ENCODE measurements at regions not wholly inside any gene's neighbourhood (a gene's known extent, or its start where the extent isn't known, plus 50 kb on each side); places are given as distances from the start of the nearest gene placed in this dataset.

DNA sequence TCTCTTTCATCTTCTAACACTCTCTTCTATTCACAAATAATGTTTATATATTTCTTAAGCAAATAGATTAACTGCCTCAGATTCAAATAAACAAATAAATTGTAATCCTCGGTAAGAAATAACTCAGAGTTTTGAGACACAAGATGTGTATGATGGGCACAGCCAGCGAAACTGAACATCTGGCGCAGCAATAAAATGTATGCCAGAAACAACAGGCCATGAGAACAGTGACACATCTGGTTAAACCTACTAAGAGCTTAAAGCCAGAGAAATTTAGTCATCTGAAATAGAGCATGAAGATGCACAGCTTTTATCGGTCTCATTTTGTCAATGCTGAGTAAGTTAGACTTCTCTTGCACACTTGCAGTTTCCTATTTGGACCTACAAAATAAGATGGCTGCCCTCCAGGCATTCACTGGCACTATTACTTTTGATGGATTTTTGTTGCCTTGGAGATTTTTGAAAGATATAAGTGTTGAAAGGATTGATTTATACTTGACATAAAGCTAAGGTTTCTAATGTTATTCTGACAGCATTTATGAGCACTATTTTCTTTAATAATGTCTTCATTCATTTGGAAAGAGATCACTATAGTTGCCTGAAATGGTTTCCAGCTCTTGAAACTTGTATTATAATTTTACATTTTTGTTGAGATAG is 1444.0 kb downstream of the PCDH18 start:
- DNase-seq (ENCODE audit: low read depth) = no peak

DNA sequence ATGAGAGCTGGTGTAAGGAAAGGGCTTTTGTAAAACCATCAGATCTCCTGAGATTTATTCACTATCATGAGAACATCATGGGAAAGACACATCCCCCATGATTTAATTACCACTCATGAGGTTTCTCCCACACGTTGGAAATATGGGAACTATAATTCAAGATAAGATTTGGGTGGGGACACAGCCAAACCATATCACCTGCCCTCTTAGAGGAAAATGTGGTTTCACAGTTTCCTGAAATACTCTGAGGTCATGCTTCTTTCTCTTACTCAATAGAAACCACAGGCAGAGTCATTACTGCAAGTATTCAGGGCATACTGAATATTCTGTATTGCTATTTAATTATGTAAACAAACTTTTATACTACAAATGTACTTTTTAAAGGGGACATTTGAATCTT is 1453.3 kb downstream of the PCDH18 start:
- no peak for DNase-seq (ENCODE audit: low read depth)

DNA sequence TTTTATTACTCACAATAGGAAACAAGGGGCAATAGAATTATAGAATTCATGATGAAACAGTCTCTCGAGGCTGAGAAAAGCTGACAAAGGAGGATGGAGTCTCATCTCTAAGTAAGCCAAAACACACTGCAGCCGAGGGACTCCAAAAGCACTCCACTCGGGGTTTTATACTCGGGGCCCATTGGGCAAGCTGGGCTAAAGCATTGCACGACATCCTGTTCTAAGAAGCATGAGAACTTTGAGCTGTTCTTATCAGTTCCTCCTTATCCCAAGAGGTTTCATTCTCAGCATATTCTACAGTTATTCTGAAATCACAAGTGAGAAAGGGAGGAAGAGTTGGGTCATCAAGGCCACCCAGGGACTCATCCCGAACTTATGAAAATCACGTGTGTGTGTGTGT is 1475.5 kb downstream of the PCDH18 start:
- DNase-seq (ENCODE audit: low read depth) = no peak

DNA sequence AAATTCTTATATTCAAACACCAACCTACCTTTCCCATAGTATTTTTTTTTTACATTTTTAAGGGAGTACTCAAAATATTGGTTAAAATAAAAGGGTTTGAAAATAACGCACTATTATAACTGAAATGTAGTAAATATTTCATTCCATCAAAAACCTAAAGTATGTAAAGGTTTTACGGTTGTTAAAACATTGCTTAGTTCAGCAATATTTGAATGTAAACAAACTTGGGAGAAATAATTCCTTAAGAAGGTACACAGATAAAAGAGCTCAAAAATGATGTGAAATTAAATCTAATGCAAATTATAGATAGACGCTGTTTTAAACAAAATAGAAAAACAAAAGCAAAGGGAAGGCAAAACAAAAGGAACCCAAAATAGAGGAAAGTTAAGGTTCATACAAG is 1476.9 kb downstream of the PCDH18 start:
- DNase-seq (ENCODE audit: low read depth) = no peak

DNA sequence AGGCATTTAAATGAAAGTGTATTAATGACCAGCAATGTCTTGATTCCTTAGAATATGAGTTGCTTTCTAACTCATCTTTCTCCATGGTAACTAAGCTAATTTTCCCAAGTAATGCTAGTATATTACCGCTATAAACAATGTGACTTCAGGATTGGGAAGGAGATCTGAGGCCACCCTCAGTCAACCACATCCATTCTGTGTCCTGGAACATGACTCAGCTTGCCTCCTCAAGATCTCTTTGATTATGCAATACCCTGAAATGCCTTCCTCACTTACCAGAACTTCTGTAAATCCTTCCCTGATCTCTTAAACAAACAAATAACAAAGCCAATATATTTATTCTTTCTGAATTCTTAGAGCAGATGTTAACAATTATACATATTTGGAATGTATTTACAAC is 1495.5 kb downstream of the PCDH18 start:
- no peak for DNase-seq (ENCODE audit: low read depth)

DNA sequence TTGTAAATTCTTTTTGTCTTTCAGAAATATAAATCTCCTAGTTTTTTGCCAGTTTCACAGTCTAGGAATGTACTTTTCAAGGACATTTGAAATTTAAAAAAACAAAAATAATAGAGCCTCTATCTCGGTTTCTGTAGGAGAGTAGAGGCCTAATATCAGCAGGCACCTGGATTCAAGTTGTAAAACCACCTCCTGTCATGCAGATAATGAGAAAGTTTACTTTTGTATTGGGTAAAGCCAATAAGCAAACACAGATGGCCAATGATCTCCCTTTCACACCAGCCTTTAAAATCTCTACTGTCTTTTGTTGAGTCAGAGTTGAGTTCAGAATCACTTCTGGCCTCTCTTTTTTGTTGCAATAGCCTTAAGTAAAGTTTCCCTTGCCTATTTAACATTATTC is 1499.9 kb downstream of the PCDH18 start:
- DNase-seq (ENCODE audit: low read depth) = no peak

DNA sequence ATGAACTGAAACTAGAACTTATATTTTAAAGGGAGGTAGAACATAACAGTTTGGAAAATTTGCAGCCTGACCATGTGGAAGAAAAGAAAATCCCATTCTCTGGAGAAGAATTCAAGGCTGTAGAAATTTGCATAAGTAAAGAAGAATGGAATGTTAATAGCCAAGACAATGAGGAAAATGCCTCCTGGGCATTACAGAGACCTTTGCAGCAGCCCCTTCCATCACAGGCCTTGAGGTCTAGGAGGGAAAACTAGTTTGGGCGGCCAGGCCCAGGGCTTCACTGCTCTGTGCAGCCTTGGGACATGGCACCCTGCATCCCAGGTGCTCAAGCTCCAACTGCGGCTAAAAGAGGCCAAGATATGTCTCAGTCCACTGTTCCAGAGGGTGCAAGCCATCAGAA is 1506.8 kb downstream of the PCDH18 start:
- no peak for DNase-seq (ENCODE audit: low read depth)

DNA sequence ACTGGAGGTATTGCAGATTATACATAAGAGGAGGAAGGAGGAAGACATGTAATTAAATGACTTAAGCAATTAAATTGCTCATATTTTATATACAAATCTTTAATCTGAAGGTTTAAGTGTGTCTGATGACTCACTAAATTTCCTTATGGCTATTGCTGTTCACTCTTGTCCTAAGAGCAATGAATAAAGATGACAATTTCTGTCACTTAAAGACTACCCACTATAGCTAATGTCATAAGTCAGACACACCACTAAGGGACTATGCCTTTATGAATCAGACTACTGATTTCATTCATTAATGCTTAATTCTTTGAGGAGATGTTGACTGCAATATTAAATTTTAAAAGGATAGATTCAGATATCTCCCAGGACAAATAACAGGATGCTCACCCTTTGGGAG is 1514.7 kb downstream of the PCDH18 start:
- DNase-seq (ENCODE audit: low read depth) = no peak

DNA sequence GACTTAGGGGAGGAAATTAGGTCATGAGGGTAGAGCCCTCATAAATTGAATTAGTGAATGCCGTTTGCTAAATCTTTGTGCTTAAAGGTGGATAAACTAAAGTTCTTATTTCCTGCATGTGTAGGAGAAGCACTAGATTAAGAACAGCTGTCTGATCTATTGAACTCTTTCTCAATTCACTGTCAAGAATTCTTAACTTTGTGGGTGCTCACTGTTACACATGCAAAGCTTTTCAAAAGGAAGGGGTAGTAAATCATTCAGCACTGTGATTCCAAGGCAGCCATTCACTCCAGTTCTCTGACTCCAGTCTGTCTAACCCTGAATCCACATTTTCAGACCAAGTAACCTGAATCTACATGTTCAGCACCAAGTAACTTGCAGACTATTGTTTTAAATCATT is 1520.1 kb downstream of the PCDH18 start:
- DNase-seq (ENCODE audit: low read depth) = no peak

DNA sequence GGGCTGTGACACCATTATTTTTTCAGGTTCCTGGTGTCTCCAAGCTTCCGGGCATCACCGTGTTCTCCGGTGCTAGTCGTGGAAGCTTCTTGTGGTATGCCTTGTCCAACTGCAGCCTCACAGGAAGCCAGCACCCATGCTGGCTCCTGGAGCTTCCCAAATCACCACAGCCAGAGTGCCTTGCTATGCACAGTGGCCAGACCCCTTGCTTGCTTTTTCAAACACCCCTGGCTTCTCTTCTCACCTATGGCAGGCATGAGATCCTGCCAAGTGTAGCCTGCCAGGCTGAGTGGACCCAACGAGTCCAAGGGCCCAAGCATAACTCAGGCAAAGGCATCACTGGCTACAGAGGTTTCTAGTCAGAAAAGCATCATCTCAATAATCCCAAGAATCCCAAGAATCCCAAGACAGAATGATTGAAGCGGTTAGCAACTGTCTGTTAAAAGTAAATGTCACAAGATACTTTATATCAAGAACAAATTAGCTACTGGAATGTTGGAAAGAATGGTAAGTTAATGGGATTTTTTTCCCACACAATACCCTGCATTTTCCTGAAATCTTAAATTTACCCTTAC is 1522.9 kb downstream of the PCDH18 start:
- no peak for DNase-seq (ENCODE audit: low read depth)

DNA sequence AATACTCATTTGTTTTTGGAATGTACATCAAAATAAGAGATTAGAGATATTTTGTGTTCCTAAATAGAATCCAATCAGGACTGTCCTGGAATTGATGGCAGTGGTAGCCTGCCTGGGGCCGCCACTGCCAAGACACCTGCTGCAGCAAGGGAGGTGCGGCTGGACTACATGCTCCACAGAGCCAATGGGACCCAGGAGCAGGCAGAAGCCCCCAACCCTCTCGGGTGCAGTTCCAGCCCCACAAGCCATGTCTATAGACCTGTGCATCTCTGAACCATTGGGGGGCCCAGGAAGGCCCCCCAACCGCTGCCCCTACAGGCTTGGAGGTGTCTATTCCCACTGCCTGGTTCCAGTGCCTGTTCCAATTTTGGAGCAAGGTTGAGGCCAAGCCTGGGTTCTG is 1524.3 kb downstream of the PCDH18 start:
- DNase-seq (ENCODE audit: low read depth) = no peak

DNA sequence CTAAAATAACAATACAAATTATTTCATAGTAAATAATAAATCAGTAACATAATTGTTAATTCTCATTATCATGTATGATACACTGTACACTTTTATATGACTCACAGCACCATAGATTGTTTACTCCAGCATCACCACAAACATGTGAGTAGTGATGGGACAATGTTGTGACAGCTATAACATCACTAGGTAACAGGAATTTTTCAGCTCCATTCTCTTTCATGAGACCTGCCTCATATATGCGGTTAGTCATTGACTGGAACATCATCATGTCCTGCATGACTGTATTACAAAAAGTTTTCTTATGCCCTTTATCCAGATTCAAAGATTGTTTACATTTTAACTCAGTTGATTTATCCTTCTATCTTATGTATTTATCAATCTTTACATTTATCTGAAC is 1530.0 kb downstream of the PCDH18 start:
- no peak for DNase-seq (ENCODE audit: low read depth)

DNA sequence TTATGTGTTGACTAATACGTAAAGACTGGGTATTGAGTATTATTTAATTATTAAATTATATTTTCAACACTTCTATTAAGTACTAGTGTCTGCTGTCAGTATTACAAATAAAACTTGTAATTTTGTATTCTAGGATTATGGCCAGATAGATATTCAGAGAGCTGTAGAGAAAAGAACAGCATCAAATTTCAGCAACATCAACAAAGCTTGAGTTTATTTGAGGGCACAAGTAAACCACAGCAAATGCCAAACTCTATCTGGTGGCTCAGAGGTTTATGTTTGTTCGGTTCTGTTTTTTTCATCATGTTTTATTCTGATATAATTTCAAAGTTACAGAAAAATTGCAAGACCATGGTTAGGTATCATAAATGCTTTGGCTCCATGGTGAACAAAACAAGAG is 1530.5 kb downstream of the PCDH18 start:
- DNase-seq (ENCODE audit: low read depth) = no peak

DNA sequence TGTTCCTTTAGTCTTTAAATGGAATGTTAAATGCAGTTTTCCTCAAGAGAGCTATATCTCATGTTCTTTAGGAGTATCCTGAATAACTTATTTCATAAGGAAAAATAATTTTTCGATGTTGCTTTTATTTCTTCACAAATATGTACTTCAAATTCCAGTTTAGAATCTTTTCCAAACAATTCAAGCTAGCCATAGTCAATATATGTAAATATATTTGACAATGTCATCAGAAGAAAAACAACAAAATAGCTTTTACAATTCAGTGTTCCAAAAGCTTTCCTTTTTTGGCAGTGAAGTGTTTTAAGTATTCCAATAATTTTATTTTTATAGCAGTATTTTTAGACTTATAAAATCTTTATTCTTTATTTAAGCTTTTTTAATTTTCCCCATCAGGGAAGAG is 1532.0 kb downstream of the PCDH18 start:
- no peak for DNase-seq (ENCODE audit: low read depth)

DNA sequence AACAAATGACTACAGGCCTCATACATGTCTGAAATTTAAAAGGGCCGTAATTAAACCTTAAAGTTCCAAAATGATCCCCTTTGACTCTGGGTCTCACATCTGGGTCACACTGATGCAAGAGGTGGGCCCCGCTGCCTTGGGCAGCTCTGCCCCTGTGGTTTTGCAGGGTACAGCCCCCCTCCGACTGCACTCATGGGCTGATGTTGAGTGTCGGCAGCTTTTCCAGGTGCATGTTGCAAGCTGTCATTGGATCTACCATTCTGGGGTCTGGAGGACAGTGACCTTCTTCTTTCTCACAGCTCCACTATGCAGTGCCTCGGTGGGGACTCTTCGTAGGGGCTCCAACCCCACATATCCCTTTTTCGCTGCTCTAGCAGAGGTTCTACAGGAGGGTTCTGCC is 1537.9 kb downstream of the PCDH18 start:
- DNase-seq (ENCODE audit: low read depth) = no peak

DNA sequence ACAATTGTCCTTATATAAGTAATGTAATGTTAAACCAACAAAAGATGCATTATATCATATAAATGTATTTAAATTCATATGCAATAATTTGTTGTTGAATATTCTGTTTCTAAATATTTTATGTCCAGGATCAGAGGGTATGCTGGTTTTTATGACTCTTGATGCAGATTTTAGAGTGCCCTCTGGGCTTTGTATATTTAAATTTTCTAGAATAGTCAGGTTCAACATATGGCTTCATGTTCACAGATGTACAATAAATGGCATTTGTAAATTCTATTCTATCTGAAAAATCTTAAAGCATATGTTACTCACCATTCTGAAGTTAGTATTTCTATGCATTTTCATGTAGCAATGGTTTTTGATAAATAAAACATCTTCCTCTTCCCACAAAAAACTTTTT is 1555.4 kb downstream of the PCDH18 start:
- no peak for DNase-seq (ENCODE audit: low read depth)

DNA sequence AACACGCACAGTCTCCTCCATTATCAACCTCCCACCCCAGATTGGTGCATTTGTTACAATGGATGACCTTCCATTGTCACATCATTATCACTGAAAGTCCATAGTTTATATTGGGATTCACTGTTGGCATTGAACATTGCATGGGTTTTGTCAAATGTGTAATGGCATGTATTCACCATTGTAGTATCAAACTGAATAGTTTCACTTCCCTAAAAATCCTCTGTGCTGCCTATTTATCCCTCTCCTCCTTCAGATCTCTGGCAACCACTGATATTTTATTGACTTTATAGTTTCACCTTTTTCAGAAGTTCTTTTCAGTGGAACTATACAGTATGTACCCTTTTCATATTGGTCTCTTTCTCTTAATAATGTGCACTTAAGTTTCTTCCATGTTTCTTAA is 1565.4 kb downstream of the PCDH18 start:
- DNase-seq (ENCODE audit: low read depth) = no peak

DNA sequence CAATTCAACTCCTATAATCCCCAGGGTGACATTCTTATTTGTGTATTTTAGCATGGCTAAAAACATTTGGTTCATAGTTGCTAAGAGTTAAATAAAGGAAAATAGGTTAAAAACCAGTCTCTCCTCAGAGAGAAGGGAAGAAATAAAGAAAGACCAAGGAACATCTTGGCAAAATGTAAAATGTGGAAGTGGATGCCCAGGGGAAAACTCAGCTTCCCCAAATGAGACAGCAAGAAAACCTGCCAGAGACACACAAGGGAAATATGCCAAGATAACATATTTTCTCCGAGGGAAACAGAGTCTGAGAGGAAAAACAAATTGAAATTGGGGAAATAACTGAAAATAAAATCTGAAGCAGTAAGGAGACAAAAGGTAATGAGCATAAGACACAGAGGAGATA is 1569.3 kb downstream of the PCDH18 start:
- no peak for DNase-seq (ENCODE audit: low read depth)

DNA sequence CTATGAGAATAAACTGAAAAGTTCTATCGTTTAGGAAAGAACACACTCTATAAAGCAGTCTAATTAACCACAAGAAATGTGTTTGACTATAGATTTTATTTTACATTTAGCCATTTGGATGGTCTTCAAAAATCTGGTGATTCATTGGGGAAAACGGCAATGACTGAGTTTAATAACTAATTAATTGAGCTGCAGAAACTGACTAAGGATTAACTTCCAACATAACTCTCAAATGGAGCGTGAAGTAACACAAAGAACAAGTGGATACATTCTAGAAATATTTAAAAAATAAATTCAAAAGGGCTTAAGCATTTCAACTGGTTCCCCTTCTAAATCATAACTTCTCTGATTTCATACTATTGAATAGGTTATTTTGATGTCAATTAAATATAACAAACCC is 1582.4 kb downstream of the PCDH18 start:
- DNase-seq (ENCODE audit: low read depth) = no peak

DNA sequence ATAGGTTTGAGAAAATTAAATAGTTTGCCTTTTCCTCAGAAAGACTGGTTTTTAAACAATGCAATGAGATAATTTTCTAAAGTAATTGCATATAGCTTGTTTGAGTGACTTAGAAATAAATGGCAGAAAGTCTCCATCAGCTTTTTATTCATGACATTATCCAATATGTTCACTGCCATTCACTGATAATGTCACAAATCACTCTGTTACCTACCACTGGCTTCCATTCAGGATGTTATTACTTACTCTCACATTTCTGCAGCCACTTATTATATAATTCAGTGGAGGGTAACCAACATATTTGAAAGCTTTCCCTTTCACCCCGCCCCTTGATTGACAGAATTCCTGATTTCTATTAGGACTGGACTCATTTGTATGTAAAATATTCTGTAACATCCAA is 1583.5 kb downstream of the PCDH18 start:
- DNase-seq (ENCODE audit: low read depth) = no peak

DNA sequence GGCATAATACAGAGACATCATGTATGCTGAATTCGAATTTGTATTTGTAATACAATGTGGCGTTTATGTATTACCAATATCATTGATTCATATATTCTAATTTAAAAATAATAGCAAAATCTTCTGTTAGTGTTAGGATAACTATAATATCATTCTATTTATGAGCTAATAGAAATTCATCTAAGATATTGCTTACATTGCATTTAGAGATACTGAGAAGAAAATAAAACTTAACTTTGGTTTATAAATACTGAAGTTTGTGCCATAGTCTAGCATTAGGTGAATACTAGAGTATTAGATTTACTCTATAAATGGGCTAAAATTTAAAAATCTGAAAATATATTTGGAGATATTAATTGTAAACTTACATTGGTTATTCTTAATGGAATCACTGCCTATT is 1590.6 kb downstream of the PCDH18 start:
- DNase-seq (ENCODE audit: low read depth) = no peak

DNA sequence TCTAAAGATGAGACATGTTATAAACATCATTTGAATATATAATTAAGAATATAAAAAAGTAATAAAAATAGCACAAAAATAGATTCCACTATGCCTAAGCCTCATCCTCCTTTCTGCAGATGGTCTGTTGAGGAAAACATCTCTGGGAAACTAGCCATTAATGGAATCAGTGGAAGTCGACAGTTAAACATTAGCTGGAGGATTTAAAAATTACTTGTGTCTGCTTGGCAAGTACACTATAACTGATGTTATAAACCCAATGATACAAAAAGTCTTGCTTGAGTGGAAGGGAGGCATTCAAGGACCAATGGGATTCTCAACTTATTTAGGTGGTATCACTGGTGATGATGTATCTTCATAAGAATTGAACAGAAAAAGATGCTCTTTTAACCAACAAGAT is 1598.3 kb downstream of the PCDH18 start:
- DNase-seq (ENCODE audit: low read depth) = no peak

DNA sequence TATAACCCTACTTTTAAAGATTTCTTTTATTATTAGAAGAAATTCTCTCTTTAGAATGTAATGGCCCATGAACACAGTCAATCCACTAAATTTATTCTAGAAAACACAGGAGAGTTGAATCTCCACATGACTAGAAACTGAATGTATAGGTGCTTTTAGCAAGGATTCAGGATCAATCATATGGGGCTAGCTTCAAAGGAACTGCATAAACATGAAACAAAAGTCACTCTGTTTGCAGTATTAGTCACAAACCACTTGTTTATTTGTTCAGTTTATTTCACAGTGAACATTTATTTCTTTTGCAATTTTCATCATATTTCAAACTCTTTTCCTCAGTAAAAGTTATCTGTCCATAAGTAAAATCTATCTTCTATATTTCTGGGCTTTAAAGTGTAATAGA is 1604.6 kb downstream of the PCDH18 start:
- no peak for DNase-seq (ENCODE audit: low read depth)

DNA sequence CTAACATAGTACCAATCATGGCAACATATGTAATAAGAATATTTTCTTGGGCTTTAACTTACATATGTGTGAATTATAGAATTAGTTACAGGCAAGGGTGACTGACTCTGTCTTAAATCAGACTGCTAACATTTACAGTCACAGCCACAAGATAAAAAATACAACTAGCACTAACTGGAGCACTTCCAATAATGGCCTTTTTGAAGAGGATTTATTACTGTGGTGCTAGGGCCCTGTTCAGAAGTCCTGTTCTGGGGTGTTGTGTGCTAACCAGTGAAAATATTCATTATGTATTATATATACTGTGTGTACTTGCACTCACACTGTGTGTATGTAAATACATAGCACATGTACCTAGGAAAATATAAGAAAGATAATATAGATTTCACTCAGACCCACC is 1611.2 kb downstream of the PCDH18 start:
- no peak for DNase-seq (ENCODE audit: low read depth)

DNA sequence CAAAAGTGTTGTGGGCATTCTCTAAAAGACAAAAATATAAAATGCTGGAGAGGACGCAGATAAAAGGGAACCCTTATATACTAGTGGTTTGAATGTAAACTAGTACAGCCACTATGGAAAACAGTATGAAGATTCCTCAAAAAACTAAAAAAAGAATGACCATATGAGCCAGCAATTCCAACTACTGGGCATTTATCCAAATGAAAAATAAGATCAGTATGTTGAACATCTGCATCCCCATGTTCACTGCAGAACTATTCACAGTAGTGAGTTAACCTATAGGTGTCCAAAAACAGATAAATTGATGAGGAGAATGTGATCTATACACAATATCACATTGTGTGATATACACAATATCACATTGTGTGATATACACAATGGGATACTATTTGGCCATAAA is 1615.3 kb downstream of the PCDH18 start:
- no peak for DNase-seq (ENCODE audit: low read depth)

Data from GM04503 (cell line).